Gastrocnemius medialis (tissue), 4 donors: ENCODE measurements at regions not wholly inside any gene's neighbourhood (a gene's known extent, or its start where the extent isn't known, plus 50 kb on each side); places are given as distances from the start of the nearest gene placed in this dataset.

Experiments used
- ATAC-seq, 2 donors: fragments of 150-250 bp; one replicate each; pipeline ENCODE4 v1.9.1; 2016
- DNase-seq, 2 donors: peaks; one replicate each; pipeline ENCODE4 v3.0.0-alpha.2; 2019
- H3K27ac ChIP-seq, 4 donors: fragments of 200-600 bp; sonication (generic); 1 replicate in 1 of 4; 2 replicates in 3 of 4; pipeline ENCODE4 v1.5.1; 2016 to 2018; ENCODE audit warnings: mild to moderate bottlenecking in 2 of 4, moderate library complexity in 1 of 4
- H3K27me3 ChIP-seq, 3 donors: fragments of 200-600 bp; sonication (generic) in 2 of 3; 1 replicate in 1 of 3; 2 replicates in 2 of 3; pipeline versions ENCODE4 v1.5.1 to v1.6.0; 2016 to 2019; ENCODE audit warnings: mild to moderate bottlenecking in 1 of 3, moderate library complexity in 1 of 3
- H3K36me3 ChIP-seq, 2 donors: fragments of 200-600 bp; sonication (generic) in 1 of 2; one replicate each; pipeline ENCODE4 v1.5.1; 2017 to 2018
- H3K4me1 ChIP-seq, 2 donors: fragments of 200-600 bp; sonication (generic) in 1 of 2; one replicate each; pipeline ENCODE4 v1.5.1; 2016 to 2017; ENCODE audit warnings: mild to moderate bottlenecking in 2 of 2
- H3K4me3 ChIP-seq, 4 donors: fragments of 200-600 bp; sonication (generic) in 3 of 4; 1 replicate in 1 of 4; 2 replicates in 3 of 4; pipeline ENCODE4 v1.5.1; 2016 to 2019; ENCODE audit warnings: mild to moderate bottlenecking in 2 of 4
- H3K9me3 ChIP-seq, 3 donors: fragments of 200-600 bp; sonication (generic) in 2 of 3; 1 replicate in 1 of 3; 2 replicates in 2 of 3; pipeline ENCODE4 v1.5.1; 2016 to 2019
- POLR2A ChIP-seq, 2 donors: fragments of 450-650 bp; IDR thresholded peaks; one replicate each; pipeline ENCODE4 v1.6.1; 2017; ENCODE audit warnings: antibody characterized with exemption in 2 of 2, mild to moderate bottlenecking in 2 of 2, moderate library complexity in 2 of 2
- in situ Hi-C, 4 donors: fragments of 200-750 bp; cut with MboI; loops; one replicate each; pipeline versions ENCODE4 v1.15.0 to v1.8.0; 2017; ENCODE audit warnings: low sequenced_read_pairs in 4 of 4
- intact Hi-C: fragments of 100-400 bp; cut with DNase I; formaldehyde crosslinking; loops from one replicate; pipeline ENCODE4 v1.15.1; 2023; ENCODE audit warnings: low total_unique reads
- TF ChIP-seq, protein P1 (sequence below), 5 experiments: fragments of 450-650 bp in 3 of 5; fragments of 200-600 bp in 2 of 5; sonication (generic) in 2 of 5; IDR thresholded peaks in 4 of 5; conservative IDR thresholded peaks in 1 of 5; 1 replicate in 4 of 5; 2 replicates in 1 of 5; pipeline ENCODE4 v1.5.1; 2016 to 2019; ENCODE audit warnings: antibody characterized with exemption in 5 of 5, mild to moderate bottlenecking in 3 of 5, moderate library complexity in 3 of 5

DNA sequence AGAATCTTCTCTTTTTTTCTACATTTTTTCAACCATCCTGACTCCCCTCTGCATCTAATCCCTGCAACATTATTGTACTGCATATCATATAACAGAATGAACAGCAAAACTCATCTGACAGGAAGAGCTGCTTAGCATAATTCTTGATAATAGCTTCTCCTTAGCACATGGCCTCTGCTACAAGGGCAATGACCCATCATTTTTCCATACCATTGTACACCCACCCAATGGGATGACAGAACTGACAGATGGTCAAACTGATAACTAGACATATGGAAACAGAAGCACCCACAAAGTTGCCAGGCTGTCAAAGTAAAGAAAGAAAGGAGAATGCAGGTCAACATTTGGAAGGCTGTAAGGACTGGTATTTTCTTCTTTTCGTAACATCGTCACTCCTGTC is 390.4 kb upstream of the USP15 start:
- Histone ChIP-seq H3K27ac (no peak overlapping the region), H3K36me3 (no peaks in the 10 kb centered on the region), H3K4me1 (no peaks in the 10 kb centered on the region), H3K27me3 (no peaks in the 10 kb centered on the region), H3K9me3 (no peaks in the 10 kb centered on the region), H3K4me3 (no peak overlapping the region)
- in situ Hi-C loops: no loop called here
- TF ChIP-seq POLR2A (IDR thresholded peaks at IDR 0.05): no peak
- TF ChIP-seq, protein P1, sequence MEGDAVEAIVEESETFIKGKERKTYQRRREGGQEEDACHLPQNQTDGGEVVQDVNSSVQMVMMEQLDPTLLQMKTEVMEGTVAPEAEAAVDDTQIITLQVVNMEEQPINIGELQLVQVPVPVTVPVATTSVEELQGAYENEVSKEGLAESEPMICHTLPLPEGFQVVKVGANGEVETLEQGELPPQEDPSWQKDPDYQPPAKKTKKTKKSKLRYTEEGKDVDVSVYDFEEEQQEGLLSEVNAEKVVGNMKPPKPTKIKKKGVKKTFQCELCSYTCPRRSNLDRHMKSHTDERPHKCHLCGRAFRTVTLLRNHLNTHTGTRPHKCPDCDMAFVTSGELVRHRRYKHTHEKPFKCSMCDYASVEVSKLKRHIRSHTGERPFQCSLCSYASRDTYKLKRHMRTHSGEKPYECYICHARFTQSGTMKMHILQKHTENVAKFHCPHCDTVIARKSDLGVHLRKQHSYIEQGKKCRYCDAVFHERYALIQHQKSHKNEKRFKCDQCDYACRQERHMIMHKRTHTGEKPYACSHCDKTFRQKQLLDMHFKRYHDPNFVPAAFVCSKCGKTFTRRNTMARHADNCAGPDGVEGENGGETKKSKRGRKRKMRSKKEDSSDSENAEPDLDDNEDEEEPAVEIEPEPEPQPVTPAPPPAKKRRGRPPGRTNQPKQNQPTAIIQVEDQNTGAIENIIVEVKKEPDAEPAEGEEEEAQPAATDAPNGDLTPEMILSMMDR (IDR thresholded peaks at IDR 0.05 in 4 of 5, conservative IDR thresholded peaks at IDR 0.05 in 1 of 5): no peak
- no peak for ATAC-seq
- no peak for DNase-seq
- intact Hi-C loops: no loop called here

DNA sequence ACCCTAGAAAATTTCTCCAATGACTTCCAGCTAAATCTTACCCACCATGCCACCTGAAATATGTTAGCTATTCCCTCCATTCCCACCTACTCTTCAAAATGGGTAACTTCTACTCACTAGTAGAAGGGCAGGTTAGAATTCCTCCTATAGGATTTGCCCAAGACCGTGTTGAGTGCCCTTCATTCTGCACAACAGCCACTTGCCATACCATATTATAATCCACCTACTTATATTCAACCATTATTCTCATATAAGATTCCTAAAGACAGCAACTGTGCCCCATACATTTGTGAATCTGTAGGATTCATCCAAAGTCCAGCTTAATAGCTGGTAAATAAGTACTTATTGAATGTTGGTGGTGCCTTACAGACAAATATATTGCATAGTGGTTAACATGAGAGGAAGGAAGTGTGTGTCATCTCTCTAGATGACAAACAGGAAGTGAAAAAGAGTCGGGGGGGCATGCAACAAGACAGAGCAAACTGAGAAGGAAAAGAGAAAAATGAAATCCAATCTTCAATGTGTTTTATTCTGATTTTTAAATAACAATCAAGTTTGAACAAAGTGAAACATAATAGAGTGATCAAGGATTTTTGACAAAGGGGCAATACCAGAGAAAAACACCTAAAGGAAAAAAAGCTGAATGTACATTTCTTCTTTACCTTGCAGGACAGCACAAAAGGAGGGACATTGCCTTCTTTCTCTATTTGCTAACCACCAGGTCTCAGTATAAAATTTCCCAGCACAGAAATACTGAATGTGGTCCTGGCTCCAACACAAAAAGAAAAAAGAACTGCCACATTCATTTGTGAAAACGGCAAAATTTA is 389.3 kb upstream of the USP15 start:
- TF ChIP-seq, protein P1 (IDR thresholded peaks at IDR 0.05 in 4 of 5, conservative IDR thresholded peaks at IDR 0.05 in 1 of 5): no peak
- TF ChIP-seq POLR2A (IDR thresholded peaks at IDR 0.05): no peak
- no peaks in the 10 kb centered on the region for H3K27me3 ChIP-seq
- no peak overlapping the region for H3K4me3 ChIP-seq
- ATAC-seq (no peak), DNase-seq (no peak)
- in situ Hi-C loops: no loop called here
- no peak overlapping the region for H3K27ac ChIP-seq
- H3K9me3 ChIP-seq: no peaks in the 10 kb centered on the region
- intact Hi-C loops: no loop called here
- no peaks in the 10 kb centered on the region for H3K36me3 ChIP-seq
- H3K4me1 ChIP-seq: no peaks in the 10 kb centered on the region

DNA sequence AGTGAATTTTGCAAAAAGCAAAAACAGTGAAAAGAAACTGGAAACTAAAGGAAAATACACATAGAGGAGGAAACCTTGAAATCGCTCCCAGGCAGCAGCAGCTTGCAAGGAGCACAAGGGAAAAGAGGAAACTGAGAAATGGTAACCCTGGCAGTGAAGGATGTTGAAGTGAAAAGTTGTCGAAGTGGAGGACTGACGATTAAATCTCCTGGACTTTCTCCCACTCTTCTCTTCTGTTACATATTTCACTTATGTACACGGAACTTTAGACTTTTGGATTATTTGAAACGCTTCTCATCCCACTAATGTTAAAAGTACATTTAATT is 388.8 kb upstream of the USP15 start:
- Histone ChIP-seq H3K4me3 (no peak overlapping the region), H3K27me3 (no peaks in the 10 kb centered on the region), H3K36me3 (no peaks in the 10 kb centered on the region), H3K27ac (no peak overlapping the region), H3K9me3 (no peaks in the 10 kb centered on the region), H3K4me1 (no peaks in the 10 kb centered on the region)
- intact Hi-C loops (no loop called here), in situ Hi-C loops (no loop called here)
- ATAC-seq (no peak), DNase-seq (no peak)
- TF ChIP-seq, protein P1 (IDR thresholded peaks at IDR 0.05 in 4 of 5, conservative IDR thresholded peaks at IDR 0.05 in 1 of 5): no peak
- TF ChIP-seq POLR2A (IDR thresholded peaks at IDR 0.05): no peak

DNA sequence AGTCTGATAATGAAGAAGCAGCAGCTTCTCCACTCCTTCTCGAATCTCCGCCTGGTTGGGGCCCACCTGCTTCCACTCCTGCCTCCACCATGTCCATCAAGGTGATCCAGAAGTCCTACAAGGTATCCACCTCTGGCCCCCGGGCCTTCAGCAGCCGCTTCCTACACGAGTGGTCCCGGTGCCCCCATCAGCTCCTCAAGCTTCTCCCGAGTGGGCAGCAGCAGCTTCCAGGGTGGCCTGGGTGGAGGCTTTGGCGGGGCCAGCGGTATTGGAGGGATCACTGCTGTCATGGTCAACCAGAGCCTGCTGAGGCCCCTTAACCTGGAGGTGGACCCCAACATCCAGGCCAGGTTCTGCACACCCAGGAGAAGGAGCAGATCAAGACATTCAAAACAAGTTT is 381.0 kb upstream of the USP15 start:
- no peaks in the 10 kb centered on the region for H3K36me3 ChIP-seq
- no peaks in the 10 kb centered on the region for H3K27me3 ChIP-seq
- TF ChIP-seq, protein P1 (IDR thresholded peaks at IDR 0.05 in 4 of 5, conservative IDR thresholded peaks at IDR 0.05 in 1 of 5): no peak
- no peak for TF ChIP-seq POLR2A (IDR thresholded peaks at IDR 0.05)
- H3K4me1 ChIP-seq: no peaks in the 10 kb centered on the region
- H3K4me3 ChIP-seq: no peak overlapping the region
- H3K9me3 ChIP-seq: no peaks in the 10 kb centered on the region
- DNase-seq: no peak
- in situ Hi-C loops (no loop called here), intact Hi-C loops (no loop called here)
- no peak for ATAC-seq
- no peak overlapping the region for H3K27ac ChIP-seq

DNA sequence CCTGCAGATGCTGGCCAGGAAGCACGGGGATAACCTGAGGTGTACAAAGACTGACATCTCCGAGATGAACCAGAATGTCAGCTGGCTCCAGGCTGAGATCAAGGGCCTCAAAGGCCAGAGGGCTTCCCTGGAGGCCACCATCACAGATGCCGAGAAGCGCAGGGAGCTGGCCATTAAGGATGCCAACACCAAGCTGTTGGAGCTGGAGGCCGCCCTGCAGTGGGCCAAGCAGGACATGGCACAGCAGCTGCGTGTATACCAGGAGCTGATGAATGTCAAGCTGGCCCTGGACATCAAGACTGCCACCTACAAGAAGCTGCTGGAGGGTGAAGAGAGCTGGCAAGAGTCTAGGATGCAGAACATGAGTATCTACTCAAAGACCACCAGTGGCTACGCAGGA is 380.0 kb upstream of the USP15 start:
- H3K4me3 ChIP-seq: no peak overlapping the region
- H3K9me3 ChIP-seq: no peaks in the 10 kb centered on the region
- H3K27me3 ChIP-seq: no peaks in the 10 kb centered on the region
- no peaks in the 10 kb centered on the region for H3K4me1 ChIP-seq
- DNase-seq (no peak), ATAC-seq (no peak)
- H3K36me3 ChIP-seq: no peaks in the 10 kb centered on the region
- in situ Hi-C loops: no loop called here
- no peak overlapping the region for H3K27ac ChIP-seq
- no peak for TF ChIP-seq POLR2A (IDR thresholded peaks at IDR 0.05)
- TF ChIP-seq, protein P1 (IDR thresholded peaks at IDR 0.05 in 4 of 5, conservative IDR thresholded peaks at IDR 0.05 in 1 of 5): no peak
- intact Hi-C loops: no loop called here
